ENCODE measurements at regions not wholly inside any gene's neighbourhood (a gene's known extent, or its start where the extent isn't known, plus 50 kb on each side); places are given as distances from the start of the nearest gene placed in this dataset.

DNA sequence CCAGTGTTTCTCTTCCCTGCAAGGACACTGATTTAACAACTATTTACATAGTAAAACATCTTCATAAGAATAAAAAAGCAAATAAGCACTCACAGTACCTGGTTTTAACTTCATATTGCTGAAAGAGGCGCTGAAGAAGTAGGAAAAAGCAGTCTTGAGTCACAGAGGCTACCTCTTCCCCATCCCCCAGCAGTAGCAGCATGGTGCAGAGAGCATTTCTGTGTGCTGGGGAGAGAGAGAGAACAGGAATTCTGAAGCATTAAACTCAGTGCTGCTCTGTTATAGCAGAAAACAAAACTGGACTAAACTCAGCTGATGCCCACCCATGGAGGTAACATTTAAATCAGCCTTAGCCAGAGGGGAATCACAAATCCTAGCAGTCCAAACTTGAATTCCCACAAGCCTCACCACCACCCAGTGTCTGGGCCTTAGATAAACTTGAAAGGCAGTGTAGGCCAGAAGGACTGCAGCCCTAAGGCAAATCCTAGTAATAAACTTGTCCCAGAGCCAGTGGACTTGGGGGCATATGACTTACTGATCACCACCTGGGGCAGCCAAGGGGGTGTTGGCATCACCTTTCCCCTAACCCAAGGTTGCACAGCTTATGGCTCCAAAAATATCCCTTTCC, 321.8 kb upstream of the CWC22 start:
- Histone ChIP-seq H3K4me3 (ENCODE audit: low read depth, low read length) (no peak overlapping the region), H3K27me3 (ENCODE audit: control insufficient read depth, insufficient read depth, low read length) (no peaks in the 10 kb centered on the region), H3K36me3 (ENCODE audit: control insufficient read depth, insufficient read depth, low read length) (no peaks in the 10 kb centered on the region)
- TF ChIP-seq, protein P1, sequence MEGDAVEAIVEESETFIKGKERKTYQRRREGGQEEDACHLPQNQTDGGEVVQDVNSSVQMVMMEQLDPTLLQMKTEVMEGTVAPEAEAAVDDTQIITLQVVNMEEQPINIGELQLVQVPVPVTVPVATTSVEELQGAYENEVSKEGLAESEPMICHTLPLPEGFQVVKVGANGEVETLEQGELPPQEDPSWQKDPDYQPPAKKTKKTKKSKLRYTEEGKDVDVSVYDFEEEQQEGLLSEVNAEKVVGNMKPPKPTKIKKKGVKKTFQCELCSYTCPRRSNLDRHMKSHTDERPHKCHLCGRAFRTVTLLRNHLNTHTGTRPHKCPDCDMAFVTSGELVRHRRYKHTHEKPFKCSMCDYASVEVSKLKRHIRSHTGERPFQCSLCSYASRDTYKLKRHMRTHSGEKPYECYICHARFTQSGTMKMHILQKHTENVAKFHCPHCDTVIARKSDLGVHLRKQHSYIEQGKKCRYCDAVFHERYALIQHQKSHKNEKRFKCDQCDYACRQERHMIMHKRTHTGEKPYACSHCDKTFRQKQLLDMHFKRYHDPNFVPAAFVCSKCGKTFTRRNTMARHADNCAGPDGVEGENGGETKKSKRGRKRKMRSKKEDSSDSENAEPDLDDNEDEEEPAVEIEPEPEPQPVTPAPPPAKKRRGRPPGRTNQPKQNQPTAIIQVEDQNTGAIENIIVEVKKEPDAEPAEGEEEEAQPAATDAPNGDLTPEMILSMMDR (IDR thresholded peaks at IDR 0.05; ENCODE audit: insufficient read depth, low read length, poor library complexity, severe bottlenecking) = no peak
- no peak for DNase-seq (ENCODE audit: low read depth)

DNA sequence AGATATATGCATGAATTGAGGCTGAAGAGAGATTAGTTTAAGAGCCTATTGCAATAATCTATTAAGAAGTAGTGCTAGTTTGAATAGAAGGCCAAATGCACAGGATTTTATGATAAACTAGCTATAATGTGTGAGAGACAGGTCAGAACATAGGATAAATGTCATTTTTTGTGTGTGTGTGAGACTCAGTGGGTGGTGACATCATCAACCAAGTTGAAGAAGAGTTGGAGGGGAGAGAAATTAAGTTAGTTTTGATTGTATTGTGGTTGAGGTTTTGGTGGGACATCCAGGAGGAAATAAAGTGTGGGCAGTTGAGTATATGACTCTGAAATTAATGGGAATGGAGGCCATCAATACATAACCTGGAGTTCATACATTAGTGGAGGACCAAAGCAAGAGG, 320.1 kb upstream of the CWC22 start:
- DNase-seq (ENCODE audit: low read depth) = no peak
- Histone ChIP-seq H3K27me3 (ENCODE audit: control insufficient read depth, insufficient read depth, low read length) (no peaks in the 10 kb centered on the region), H3K4me3 (ENCODE audit: low read depth, low read length) (no peak overlapping the region), H3K36me3 (ENCODE audit: control insufficient read depth, insufficient read depth, low read length) (no peaks in the 10 kb centered on the region)
- TF ChIP-seq, protein P1 (IDR thresholded peaks at IDR 0.05; ENCODE audit: insufficient read depth, low read length, poor library complexity, severe bottlenecking) = no peak

DNA sequence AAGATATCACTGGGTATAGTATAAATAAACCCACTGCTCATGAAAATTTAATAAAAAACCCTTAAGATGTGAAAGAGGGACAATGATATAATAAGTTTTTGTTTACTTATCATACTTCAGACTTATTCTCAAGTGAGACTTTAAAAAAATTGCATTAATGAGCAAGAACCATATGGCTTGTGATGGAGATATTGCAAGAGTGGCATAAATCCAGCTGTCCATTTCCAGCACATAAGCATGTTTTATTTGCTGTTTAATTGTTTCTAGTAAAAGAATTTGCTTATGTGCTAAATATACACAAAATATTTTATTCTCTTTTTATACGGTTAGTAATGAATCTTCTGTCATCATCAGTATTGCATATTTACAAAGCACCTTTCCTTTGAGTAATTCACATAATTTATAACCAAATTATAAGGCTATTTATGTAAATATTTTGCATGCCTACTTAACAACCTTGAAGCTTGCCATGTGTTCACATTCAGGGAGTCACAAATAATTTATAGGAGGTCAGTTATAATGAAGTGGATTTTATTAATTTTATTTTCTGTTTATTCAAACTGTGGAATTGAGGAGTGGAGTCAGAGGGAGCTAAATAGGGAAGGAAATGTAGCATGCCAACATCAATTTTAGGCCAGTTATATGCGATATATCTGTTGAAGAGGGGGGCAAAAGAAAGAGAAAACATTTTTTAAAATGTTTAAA, 318.5 kb upstream of the CWC22 start:
- H3K27me3 ChIP-seq (ENCODE audit: control insufficient read depth, insufficient read depth, low read length) = no peaks in the 10 kb centered on the region
- no peak overlapping the region for H3K4me3 ChIP-seq (ENCODE audit: low read depth, low read length)
- TF ChIP-seq, protein P1 (IDR thresholded peaks at IDR 0.05; ENCODE audit: insufficient read depth, low read length, poor library complexity, severe bottlenecking) = no peak
- no peaks in the 10 kb centered on the region for H3K36me3 ChIP-seq (ENCODE audit: control insufficient read depth, insufficient read depth, low read length)
- no peak for DNase-seq (ENCODE audit: low read depth)

DNA sequence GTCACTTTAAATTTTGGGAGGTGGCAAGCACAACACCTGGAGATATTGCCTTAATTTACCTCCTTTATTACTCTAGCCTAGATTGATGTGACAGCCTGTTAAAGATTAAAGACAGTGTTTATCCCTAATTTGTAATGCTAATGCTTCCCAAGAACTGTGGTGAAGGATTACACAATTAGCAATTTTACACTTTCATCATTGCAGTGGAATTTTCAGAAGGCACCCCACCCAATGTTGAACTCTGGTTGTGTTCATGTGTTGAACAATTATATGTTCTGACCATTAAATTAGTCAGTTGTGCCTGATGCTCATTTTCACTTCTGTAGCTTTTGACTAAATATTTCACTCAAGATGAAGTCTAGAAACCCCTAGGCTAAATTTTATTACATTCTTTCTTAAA, 317.1 kb upstream of the CWC22 start:
- Histone ChIP-seq H3K4me3 (ENCODE audit: low read depth, low read length) (no peak overlapping the region), H3K36me3 (ENCODE audit: control insufficient read depth, insufficient read depth, low read length) (no peaks in the 10 kb centered on the region), H3K27me3 (ENCODE audit: control insufficient read depth, insufficient read depth, low read length) (no peaks in the 10 kb centered on the region)
- TF ChIP-seq, protein P1 (IDR thresholded peaks at IDR 0.05; ENCODE audit: insufficient read depth, low read length, poor library complexity, severe bottlenecking) = no peak
- DNase-seq (ENCODE audit: low read depth) = no peak

DNA sequence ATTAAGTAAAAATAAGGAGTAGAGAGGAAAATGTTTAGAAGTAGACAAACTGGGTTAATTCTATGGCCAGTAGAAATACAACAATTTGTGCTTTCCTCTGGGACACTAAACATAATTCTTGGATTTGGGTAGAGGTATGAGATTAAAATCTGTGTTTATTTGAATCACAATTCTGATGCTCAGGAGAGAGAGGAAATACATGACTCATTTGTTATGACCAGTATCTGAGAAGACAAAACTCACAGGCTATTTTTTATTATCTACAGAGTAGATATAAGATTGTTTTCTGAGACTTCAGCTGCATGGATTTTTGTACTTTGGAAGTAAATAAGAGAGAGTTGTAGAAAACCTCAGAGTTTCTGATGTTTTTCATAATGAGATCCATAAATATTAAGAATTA, 315.7 kb upstream of the CWC22 start:
- TF ChIP-seq, protein P1 (IDR thresholded peaks at IDR 0.05; ENCODE audit: insufficient read depth, low read length, poor library complexity, severe bottlenecking) = no peak
- Histone ChIP-seq H3K4me3 (ENCODE audit: low read depth, low read length) (no peak overlapping the region), H3K36me3 (ENCODE audit: control insufficient read depth, insufficient read depth, low read length) (no peaks in the 10 kb centered on the region), H3K27me3 (ENCODE audit: control insufficient read depth, insufficient read depth, low read length) (no peaks in the 10 kb centered on the region)
- DNase-seq (ENCODE audit: low read depth) = no peak

Measured in kidney epithelial cell (primary cell).